ENCODE measurements at regions not wholly inside any gene's neighbourhood (a gene's known extent, or its start where the extent isn't known, plus 50 kb on each side); places are given as distances from the start of the nearest gene placed in this dataset.

DNA sequence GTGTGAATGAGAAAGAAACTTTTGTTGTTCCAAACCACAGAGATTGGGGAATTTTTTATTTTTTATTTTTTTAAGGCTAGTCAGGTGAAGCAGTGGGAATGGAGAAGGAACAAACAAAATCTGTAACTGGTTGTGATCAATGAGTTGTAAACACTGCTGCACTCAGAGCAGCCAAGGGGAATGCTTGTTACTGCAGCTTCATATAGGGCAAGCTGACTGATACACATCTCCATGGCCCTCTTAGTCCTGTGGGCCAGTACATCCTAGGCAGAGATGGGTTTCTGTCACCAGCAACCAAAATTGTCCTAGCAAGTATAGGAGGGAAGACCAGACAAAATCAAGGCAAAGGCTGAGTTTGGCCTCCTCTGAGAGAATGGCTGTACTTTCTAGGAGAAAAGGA lies 306.8 kb downstream of the CTTN start:
- Histone ChIP-seq H3K4me1 (ENCODE audit: insufficient read depth, low read length, poor library complexity, severe bottlenecking) (no peaks in the 10 kb centered on the region), H3K4me3 (ENCODE audit: low read depth, low read length, poor library complexity, severe bottlenecking) (no peak overlapping the region), H3K9me3 (ENCODE audit: low read depth, low read length, poor library complexity, severe bottlenecking) (no peaks in the 10 kb centered on the region), H3K27me3 (replicated peaks; ENCODE audit: insufficient read depth, low read depth, low read length, poor library complexity) (no peaks in the 10 kb centered on the region), H3K27ac (ENCODE audit: low read depth, low read length, poor library complexity, severe bottlenecking) (no peak overlapping the region), H3K36me3 (ENCODE audit: insufficient read depth, low read length, poor library complexity, severe bottlenecking) (no peaks in the 10 kb centered on the region)
- no TSS peak for BruUV-seq (replicated peaks)
- POLR2A ChIA-PET (ENCODE audit: low non-redundant PET): no interaction called here
- DNase-seq (ENCODE audit: low spot score): no peak
- CTCF ChIA-PET: no interaction called here
- intact Hi-C loops (cut with micrococcal nuclease; ENCODE audit: unreplicated experiment): no loop called here
- TF ChIP-seq EZH2 (IDR thresholded peaks at IDR 0.05; ENCODE audit: borderline replicate concordance, low read depth, low read length, poor library complexity, severe bottlenecking) (no peak), CTCF (conservative IDR thresholded peaks at IDR 0.05; ENCODE audit: low read depth, low read length) (no peak)

GRCh38 chr11:70705930-70706329 lies 307.6 kb downstream of the CTTN start:
- DNase-seq (ENCODE audit: low spot score): no peak
- no peak overlapping the region for H3K4me3 ChIP-seq (ENCODE audit: low read depth, low read length, poor library complexity, severe bottlenecking)
- POLR2A ChIA-PET (ENCODE audit: low non-redundant PET): no interaction called here
- no peak overlapping the region for H3K27ac ChIP-seq (ENCODE audit: low read depth, low read length, poor library complexity, severe bottlenecking)
- no TSS peak for BruUV-seq (replicated peaks)
- no peak for TF ChIP-seq CTCF (conservative IDR thresholded peaks at IDR 0.05; ENCODE audit: low read depth, low read length)
- TF ChIP-seq EZH2 (IDR thresholded peaks at IDR 0.05; ENCODE audit: borderline replicate concordance, low read depth, low read length, poor library complexity, severe bottlenecking): no peak
- H3K4me1 ChIP-seq (ENCODE audit: insufficient read depth, low read length, poor library complexity, severe bottlenecking): no peaks in the 10 kb centered on the region
- intact Hi-C loops (cut with micrococcal nuclease; ENCODE audit: unreplicated experiment): no loop called here
- CTCF ChIA-PET: no interaction called here
- H3K9me3 ChIP-seq (ENCODE audit: low read depth, low read length, poor library complexity, severe bottlenecking): no peaks in the 10 kb centered on the region
- H3K27me3 ChIP-seq (replicated peaks; ENCODE audit: insufficient read depth, low read depth, low read length, poor library complexity): peaks cover 4% of the 10 kb centered on the region
- no peaks in the 10 kb centered on the region for H3K36me3 ChIP-seq (ENCODE audit: insufficient read depth, low read length, poor library complexity, severe bottlenecking)

- H3K4me3 ChIP-seq (ENCODE audit: low read depth, low read length, poor library complexity, severe bottlenecking): no peak overlapping the region
- no peaks in the 10 kb centered on the region for H3K4me1 ChIP-seq (ENCODE audit: insufficient read depth, low read length, poor library complexity, severe bottlenecking)
- no TSS peak for BruUV-seq (replicated peaks)
- H3K9me3 ChIP-seq (ENCODE audit: low read depth, low read length, poor library complexity, severe bottlenecking): no peaks in the 10 kb centered on the region
- POLR2A ChIA-PET (ENCODE audit: low non-redundant PET): no interaction called here
- TF ChIP-seq EZH2 (IDR thresholded peaks at IDR 0.05; ENCODE audit: borderline replicate concordance, low read depth, low read length, poor library complexity, severe bottlenecking): no peak
- TF ChIP-seq CTCF (conservative IDR thresholded peaks at IDR 0.05; ENCODE audit: low read depth, low read length): no peak
- H3K27me3 ChIP-seq (replicated peaks; ENCODE audit: insufficient read depth, low read depth, low read length, poor library complexity): peaks cover 20% of the 10 kb centered on the region
- CTCF ChIA-PET: no interaction called here
- H3K36me3 ChIP-seq (ENCODE audit: insufficient read depth, low read length, poor library complexity, severe bottlenecking): no peaks in the 10 kb centered on the region
- no peak for DNase-seq (ENCODE audit: low spot score)
- no peak overlapping the region for H3K27ac ChIP-seq (ENCODE audit: low read depth, low read length, poor library complexity, severe bottlenecking)
- intact Hi-C loops (cut with micrococcal nuclease; ENCODE audit: unreplicated experiment): no loop called here
Measured at GRCh38 chr11:70707821-70708220, 309.5 kb downstream of the CTTN start.

Data from A673 (cell line).